Cardiac fibroblast (primary cell): ENCODE measurements at regions not wholly inside any gene's neighbourhood (a gene's known extent, or its start where the extent isn't known, plus 50 kb on each side); places are given as distances from the start of the nearest gene placed in this dataset.
"Not testable (repeated sequence)": the region's sequence is repeated elsewhere in the genome, so short reads cannot be mapped to it uniquely, and the experiment has no call there.

Experiments used
- DNase-seq, 2 donors: peaks; one replicate each; pipeline versions ENCODE4 v3.0.0 to v3.0.0-alpha.2; 2010; ENCODE audit warnings: low read depth in 2 of 2
- H3K4me3 ChIP-seq, 2 donors: replicated peaks in 1 of 2; 1 replicate in 1 of 2; 2 replicates in 1 of 2; pipeline ENCODE4 v1.5.1; 2011; ENCODE audit warnings: low read depth in 2 of 2, low read length in 2 of 2, mild to moderate bottlenecking in 2 of 2, moderate library complexity in 1 of 2
- TF ChIP-seq, protein P1 (sequence below): IDR thresholded peaks from one replicate; pipeline ENCODE4 v1.5.1; 2011; ENCODE audit warnings: low read depth, mild to moderate bottlenecking, low read length, inconsistent platforms

DNA sequence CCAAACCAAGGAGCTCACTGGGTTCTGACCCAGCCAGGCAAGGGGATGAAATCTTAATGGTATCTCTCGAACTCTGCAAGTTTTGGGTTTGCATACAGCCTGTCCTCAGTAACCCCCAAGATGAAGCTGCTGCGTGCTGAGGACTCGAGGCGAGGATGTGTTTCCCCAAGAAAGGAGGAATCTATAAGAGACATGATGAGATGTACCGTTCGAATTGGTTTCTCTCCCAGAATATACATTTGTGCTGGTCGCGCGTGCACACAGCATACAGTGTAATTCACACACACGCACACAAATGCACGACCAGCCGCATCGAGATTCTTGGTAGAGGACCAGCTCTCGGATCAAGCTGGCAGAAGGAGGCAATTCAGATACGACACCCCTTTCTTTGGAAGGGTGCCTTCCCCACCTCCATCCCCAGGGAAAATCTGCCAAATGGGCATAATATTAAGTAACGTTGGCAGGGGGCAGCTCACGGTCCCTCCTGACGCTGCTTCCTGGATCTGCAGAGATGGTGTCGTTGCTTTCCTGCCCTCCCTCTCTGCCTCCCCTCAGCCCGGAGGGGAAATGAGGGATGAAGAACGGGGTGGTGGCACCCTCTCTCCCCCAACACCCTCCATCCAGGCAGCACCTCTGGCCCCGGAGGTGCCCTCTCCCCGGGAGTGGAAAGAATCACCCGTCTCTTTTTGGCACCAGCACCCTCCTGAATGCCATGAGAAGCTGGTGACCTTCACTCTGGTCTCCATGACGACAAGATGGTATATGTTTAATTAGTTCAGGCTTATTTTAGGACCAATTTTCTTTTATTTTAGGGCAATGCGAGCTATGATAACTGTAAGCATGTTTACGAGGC, 310.2 kb downstream of the ZNF536 start:
- H3K4me3 ChIP-seq = no peak overlapping the region
- TF ChIP-seq, protein P1, sequence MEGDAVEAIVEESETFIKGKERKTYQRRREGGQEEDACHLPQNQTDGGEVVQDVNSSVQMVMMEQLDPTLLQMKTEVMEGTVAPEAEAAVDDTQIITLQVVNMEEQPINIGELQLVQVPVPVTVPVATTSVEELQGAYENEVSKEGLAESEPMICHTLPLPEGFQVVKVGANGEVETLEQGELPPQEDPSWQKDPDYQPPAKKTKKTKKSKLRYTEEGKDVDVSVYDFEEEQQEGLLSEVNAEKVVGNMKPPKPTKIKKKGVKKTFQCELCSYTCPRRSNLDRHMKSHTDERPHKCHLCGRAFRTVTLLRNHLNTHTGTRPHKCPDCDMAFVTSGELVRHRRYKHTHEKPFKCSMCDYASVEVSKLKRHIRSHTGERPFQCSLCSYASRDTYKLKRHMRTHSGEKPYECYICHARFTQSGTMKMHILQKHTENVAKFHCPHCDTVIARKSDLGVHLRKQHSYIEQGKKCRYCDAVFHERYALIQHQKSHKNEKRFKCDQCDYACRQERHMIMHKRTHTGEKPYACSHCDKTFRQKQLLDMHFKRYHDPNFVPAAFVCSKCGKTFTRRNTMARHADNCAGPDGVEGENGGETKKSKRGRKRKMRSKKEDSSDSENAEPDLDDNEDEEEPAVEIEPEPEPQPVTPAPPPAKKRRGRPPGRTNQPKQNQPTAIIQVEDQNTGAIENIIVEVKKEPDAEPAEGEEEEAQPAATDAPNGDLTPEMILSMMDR = no peak
- no peak for DNase-seq

GRCh38 chr19:30681162-30682100, 309.2 kb downstream of the ZNF536 start:
- no peak for DNase-seq
- no peak overlapping the region for H3K4me3 ChIP-seq
- TF ChIP-seq, protein P1 = no peak

GRCh38 chr19:30680399-30680798, 308.2 kb downstream of the ZNF536 start:
- DNase-seq, H3K4me3 ChIP-seq: not testable (repeated sequence)

GRCh38 chr19:30679789-30680188, 307.6 kb downstream of the ZNF536 start:
- DNase-seq = no peak
- TF ChIP-seq, protein P1 = no peak
- H3K4me3 ChIP-seq = no peak overlapping the region

- no peak for DNase-seq
- no peak overlapping the region for H3K4me3 ChIP-seq
- TF ChIP-seq, protein P1 = no peak
Observed at GRCh38 chr19:30679153-30679702, 307.0 kb downstream of the ZNF536 start.

DNA sequence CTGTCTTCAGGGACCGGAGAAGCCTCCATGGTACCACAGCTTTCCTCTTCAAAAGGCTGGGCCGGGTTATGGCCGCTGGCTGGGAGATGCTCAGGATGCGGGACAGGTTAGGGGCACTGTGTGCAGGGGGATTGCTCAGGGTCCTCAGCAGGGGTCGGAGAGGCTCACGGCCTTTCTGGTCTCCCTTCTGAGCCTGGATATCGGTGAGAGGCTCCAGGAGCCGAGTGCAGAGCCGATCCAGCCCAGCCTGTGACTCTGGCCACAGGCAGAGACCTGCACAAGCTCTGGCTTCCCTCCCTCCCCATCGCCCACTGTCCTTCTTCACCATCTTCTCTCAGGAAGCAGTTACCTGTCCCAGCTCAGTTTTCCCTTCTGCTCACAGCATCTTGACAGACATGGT, 306.0 kb downstream of the ZNF536 start:
- H3K4me3 ChIP-seq = no peak overlapping the region
- TF ChIP-seq, protein P1 = no peak
- no peak for DNase-seq

GRCh38 chr19:30677702-30678101, 305.5 kb downstream of the ZNF536 start:
- no peak overlapping the region for H3K4me3 ChIP-seq
- TF ChIP-seq, protein P1 = no peak
- DNase-seq = no peak
